ENCODE measurements at regions not wholly inside any gene's neighbourhood (a gene's known extent, or its start where the extent isn't known, plus 50 kb on each side); places are given as distances from the start of the nearest gene placed in this dataset.
"Not testable (repeated sequence)": the region's sequence is repeated elsewhere in the genome, so short reads cannot be mapped to it uniquely, and the experiment has no call there.

DNA sequence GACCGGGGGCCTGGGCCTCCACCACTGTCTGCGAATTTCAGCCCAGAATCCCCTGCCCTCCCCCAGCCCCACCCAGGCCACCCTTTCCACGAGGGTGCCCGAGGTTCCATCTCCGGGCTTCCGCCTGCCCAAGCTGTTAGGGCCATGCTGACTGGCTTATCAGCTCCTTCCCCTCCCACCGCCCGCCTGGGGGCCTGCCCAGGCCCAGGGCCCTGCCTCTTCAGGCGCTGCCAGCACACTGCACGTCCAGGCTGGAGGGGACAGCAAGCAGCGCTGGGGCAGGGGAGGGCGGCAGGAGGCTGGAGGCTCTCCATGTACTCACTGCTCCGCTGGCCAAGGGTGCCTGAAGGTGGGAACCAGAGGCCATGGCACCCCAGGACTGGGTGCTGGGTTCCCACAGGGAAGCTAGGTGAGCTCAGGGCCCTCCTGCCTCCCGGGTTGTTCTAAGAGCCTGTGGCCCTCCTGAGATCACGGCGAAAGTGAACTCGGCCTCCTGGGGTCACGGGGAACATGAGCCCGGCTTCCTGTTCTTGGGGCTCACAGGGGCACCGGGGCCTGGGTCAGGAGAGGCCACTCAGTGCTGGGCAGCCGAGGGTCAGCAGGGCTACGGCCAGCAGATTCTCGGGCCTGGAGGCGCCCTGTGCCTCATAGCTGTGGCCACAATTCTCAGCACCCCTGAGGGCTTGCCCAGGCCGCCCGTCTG is 57.7 kb upstream of the EGFL7 start:
- Histone ChIP-seq H3K36me3 (replicated peaks in 1 of 2; ENCODE audit: insufficient read depth in 1 of 2, low read depth in 2 of 2) (no peaks in the 10 kb centered on the region), H3K27ac (no peak overlapping the region), H3K4me3 (no peak overlapping the region), H3K4me1 (no peaks in the 10 kb centered on the region), H3K27me3 (no peaks in the 10 kb centered on the region), H3K9me3 (no peaks in the 10 kb centered on the region)
- DNase-seq (no peak), ATAC-seq (peak; percentile 11)
- WGBS, 2 donors = 81 to 87% methylated on average over 6 to 26 of the region's 26 CpGs
- TF ChIP-seq POLR2A (IDR thresholded peaks at IDR 0.05) = no peak
- TF ChIP-seq, protein P1, sequence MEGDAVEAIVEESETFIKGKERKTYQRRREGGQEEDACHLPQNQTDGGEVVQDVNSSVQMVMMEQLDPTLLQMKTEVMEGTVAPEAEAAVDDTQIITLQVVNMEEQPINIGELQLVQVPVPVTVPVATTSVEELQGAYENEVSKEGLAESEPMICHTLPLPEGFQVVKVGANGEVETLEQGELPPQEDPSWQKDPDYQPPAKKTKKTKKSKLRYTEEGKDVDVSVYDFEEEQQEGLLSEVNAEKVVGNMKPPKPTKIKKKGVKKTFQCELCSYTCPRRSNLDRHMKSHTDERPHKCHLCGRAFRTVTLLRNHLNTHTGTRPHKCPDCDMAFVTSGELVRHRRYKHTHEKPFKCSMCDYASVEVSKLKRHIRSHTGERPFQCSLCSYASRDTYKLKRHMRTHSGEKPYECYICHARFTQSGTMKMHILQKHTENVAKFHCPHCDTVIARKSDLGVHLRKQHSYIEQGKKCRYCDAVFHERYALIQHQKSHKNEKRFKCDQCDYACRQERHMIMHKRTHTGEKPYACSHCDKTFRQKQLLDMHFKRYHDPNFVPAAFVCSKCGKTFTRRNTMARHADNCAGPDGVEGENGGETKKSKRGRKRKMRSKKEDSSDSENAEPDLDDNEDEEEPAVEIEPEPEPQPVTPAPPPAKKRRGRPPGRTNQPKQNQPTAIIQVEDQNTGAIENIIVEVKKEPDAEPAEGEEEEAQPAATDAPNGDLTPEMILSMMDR (IDR thresholded peaks at IDR 0.05) = no peak
- intact Hi-C loops (cut with DNase I) = no loop called here

DNA sequence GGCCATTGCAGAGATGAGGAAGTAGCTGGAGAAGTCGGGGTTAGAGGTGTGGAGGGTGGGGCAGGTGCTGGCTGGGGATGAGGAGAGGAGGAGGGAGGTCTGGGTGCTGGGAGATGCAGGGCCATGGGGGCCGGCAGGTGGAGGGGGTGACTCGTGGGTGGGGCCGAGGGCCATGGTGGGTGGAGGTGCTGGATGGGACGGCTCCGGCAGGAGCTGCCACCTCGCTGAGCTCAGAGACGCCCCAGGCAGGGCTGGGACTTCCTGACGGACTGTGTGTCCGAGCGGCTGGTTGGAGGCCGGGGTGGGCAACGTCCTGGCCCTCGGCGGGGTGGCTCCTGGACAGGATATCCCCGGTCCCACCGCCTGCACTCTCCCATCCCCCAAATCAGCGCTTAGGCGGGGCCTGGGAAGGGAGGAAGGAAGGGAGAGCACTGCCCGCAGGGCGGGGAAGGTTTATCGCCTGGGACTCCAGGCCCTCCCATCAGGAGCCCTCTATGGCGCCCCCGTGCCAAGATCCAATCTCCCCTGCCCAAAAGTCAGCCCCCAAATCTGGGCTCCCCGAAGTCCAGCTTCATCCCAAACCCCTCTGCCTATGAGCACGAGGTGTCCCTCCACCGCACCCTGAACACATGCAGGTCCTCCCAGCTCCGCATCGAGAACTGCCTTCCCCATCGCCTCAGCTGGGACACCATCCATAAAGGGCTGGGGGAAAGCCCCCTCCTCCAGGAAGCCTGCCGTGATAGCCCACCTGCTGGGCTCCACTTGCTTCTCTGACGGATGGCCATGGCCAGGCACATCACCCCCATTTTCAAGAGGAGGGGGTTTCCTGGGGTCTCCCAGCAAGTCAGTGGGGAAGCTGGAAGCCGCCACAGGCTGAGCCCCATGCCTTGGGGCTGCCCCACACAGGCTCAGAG is 58.3 kb upstream of the NOTCH1 start:
- H3K36me3 ChIP-seq (replicated peaks in 1 of 2; ENCODE audit: insufficient read depth in 1 of 2, low read depth in 2 of 2) = no peaks in the 10 kb centered on the region
- ATAC-seq (peak; percentile 43), DNase-seq (no peak)
- no peak overlapping the region for H3K27ac ChIP-seq
- no peak for TF ChIP-seq POLR2A (IDR thresholded peaks at IDR 0.05)
- TF ChIP-seq, protein P1 (IDR thresholded peaks at IDR 0.05) = no peak
- no peaks in the 10 kb centered on the region for H3K9me3 ChIP-seq
- no peak overlapping the region for H3K4me3 ChIP-seq
- no peaks in the 10 kb centered on the region for H3K4me1 ChIP-seq
- WGBS, 2 donors = 76 to 85% methylated on average over 15 to 33 of the region's 33 CpGs
- intact Hi-C loops (cut with DNase I) = no loop called here
- H3K27me3 ChIP-seq = no peaks in the 10 kb centered on the region

DNA sequence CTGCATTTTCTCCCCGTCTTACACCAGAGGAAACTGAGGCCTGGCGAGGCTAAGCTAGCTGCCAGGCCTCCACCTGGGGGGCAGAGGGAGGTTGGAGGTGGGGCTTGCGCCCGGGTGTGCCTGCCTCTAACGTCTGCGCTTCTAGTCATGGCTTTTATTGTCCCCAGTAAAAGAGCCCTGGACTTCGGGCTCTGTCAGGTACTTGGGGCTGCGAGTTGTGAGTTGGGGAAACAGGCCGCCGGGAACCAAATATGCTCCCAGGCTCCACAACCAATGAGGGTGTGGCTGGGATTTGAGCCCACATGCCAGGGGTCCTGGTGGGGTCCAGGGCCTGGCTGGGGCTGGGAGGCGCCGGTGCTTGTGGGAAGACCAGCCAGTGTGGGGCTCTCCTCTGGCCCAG is 57.4 kb upstream of the NOTCH1 start:
- ATAC-seq = no peak
- intact Hi-C loops (cut with DNase I) = no loop called here
- H3K27me3 ChIP-seq = no peaks in the 10 kb centered on the region
- H3K36me3 ChIP-seq (replicated peaks in 1 of 2; ENCODE audit: insufficient read depth in 1 of 2, low read depth in 2 of 2) = no peaks in the 10 kb centered on the region
- 85 to 93% methylated on average over 7 to 12 of the region's 12 CpGs for WGBS, 2 donors
- no peak overlapping the region for H3K27ac ChIP-seq
- H3K4me3 ChIP-seq = no peak overlapping the region
- no peak for DNase-seq
- TF ChIP-seq POLR2A (IDR thresholded peaks at IDR 0.05) = no peak
- TF ChIP-seq, protein P1 (IDR thresholded peaks at IDR 0.05) = no peak
- no peaks in the 10 kb centered on the region for H3K9me3 ChIP-seq
- no peaks in the 10 kb centered on the region for H3K4me1 ChIP-seq

DNA sequence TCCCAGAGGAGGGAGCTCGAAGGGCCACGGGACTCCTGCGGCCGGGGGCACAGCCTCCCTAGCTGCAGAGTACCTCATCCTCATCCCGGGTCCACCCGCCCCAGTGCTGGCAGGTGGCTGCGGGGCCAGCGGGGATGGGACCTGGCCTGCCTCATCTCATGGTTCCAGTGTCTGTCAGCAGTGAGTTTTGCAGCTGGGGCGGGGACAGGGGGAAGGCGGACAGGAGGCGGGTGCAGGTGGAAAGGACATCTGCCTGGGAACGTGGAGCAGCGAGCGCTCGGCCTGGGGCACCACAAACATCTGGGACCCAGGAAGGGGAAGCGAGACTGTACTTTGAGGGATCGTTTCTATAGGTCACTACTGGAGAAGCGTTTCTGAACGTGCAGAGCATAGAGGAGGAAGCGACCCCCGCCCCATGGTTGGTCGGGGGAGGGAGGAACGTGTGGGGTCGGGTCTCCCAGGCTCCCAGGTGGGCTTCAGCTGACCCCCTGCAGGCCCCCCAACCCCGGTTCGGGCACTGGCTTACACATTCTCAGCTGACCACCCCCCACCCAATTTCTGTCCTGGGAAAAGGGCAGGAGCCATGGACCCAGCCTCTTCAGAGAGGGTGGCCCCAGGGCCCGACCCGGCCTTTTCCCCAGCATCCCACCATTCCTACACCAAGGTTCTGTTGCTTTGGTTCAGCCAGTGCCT is 56.5 kb upstream of the NOTCH1 start:
- H3K9me3 ChIP-seq = no peaks in the 10 kb centered on the region
- H3K4me1 ChIP-seq = peaks cover 3% of the 10 kb centered on the region
- ATAC-seq (no peak), DNase-seq (no peak)
- intact Hi-C loops (cut with DNase I) = no loop called here
- H3K4me3 ChIP-seq = no peak overlapping the region
- 72 to 82% methylated on average over 21 to 25 of the region's 28 CpGs for WGBS, 2 donors
- H3K27ac ChIP-seq = no peak overlapping the region
- TF ChIP-seq, protein P1 (IDR thresholded peaks at IDR 0.05) = no peak
- no peak for TF ChIP-seq POLR2A (IDR thresholded peaks at IDR 0.05)
- H3K36me3 ChIP-seq (replicated peaks in 1 of 2; ENCODE audit: insufficient read depth in 1 of 2, low read depth in 2 of 2) = no peaks in the 10 kb centered on the region
- H3K27me3 ChIP-seq = no peaks in the 10 kb centered on the region

DNA sequence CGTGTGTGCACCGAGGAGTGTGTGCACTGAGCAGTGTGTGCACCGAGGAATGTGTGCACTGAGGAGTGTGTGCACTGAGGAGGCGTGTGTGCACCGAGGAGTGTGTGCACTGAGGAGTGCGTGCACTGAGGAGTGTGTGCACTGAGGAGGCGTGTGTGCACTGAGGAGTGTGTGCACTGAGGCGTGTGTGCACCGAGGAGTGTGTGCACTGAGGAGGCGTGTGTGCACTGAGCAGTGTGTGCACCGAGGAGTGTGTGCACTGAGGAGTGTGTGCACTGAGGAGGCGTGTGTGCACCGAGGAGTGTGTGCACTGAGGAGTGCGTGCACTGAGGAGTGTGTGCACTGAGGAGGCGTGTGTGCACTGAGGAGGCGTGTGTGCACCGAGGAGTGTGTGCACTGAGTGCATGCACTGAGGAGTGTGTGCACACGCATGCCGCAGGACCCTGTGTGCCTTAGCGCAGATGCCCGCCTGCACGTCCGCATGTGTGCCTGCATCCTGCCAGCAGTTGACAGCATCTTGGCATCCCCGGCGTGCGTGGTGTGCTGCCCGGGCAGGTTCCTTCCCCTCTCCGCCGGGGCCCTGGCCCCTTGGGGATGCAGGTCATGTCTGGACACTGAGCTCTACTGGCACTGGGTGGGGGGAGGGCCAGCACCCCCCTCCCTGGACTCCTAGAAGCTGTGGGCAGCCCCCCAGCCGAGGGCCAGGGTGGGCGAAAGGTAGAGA is 55.6 kb upstream of the NOTCH1 start:
- ATAC-seq = not testable (repeated sequence)

More for the DNA sequence above, 55.6 kb upstream of the NOTCH1 start:
- 80 to 84% methylated on average over 23 to 29 of the region's 31 CpGs for WGBS, 2 donors
- H3K4me3 ChIP-seq; intact Hi-C loops (cut with DNase I); H3K27ac ChIP-seq; H3K36me3 ChIP-seq (replicated peaks in 1 of 2; ENCODE audit: insufficient read depth in 1 of 2, low read depth in 2 of 2); DNase-seq; H3K27me3 ChIP-seq; H3K9me3 ChIP-seq: not testable (repeated sequence)
- peaks cover 13% of the 10 kb centered on the region for H3K4me1 ChIP-seq

Data from body of pancreas (tissue), 4 donors.